Neural progenitor cell (in vitro differentiated cells): ENCODE measurements at regions not wholly inside any gene's neighbourhood (a gene's known extent, or its start where the extent isn't known, plus 50 kb on each side); places are given as distances from the start of the nearest gene placed in this dataset.

ENCODE experiments used
- DNase-seq: peaks from one replicate; pipeline ENCODE4 v3.0.0-alpha.2; 2016; ENCODE audit warnings: low spot score
- H2AFZ ChIP-seq: fragments of 200-600 bp; sonication (generic); replicated peaks from 2 replicates; pipeline ENCODE4 v1.6.1; 2016; ENCODE audit warnings: antibody characterized with exemption
- H3F3A ChIP-seq: fragments of 200-600 bp; sonication (generic); 2 replicates; pipeline ENCODE4 v1.6.1; 2016; ENCODE audit warnings: antibody characterized with exemption, low read depth
- H3K27ac ChIP-seq: fragments of 200-600 bp; sonication (generic); 2 replicates; pipeline ENCODE4 v1.5.1; 2016; ENCODE audit warnings: mild to moderate bottlenecking
- H3K27me3 ChIP-seq: fragments of 200-600 bp; sonication (generic); 2 replicates; pipeline ENCODE4 v1.6.1; 2016; ENCODE audit warnings: mild to moderate bottlenecking, moderate library complexity
- H3K36me3 ChIP-seq: fragments of 200-600 bp; sonication (generic); 2 replicates; pipeline ENCODE4 v1.5.1; 2016
- H3K4me1 ChIP-seq: fragments of 200-600 bp; sonication (generic); 2 replicates; pipeline ENCODE4 v1.6.1; 2016; ENCODE audit warnings: mixed run types
- H3K4me2 ChIP-seq: fragments of 200-600 bp; sonication (generic); 2 replicates; pipeline ENCODE4 v1.6.1; 2016
- H3K4me3 ChIP-seq: fragments of 200-600 bp; sonication (generic); 2 replicates; pipeline ENCODE4 v1.5.1; 2016
- H3K79me2 ChIP-seq: fragments of 200-600 bp; sonication (generic); 2 replicates; pipeline ENCODE4 v1.6.1; 2016; ENCODE audit warnings: low read depth
- H3K9ac ChIP-seq: fragments of 200-600 bp; sonication (generic); 2 replicates; pipeline ENCODE4 v1.6.1; 2016
- H3K9me3 ChIP-seq: fragments of 200-600 bp; sonication (generic); 2 replicates; pipeline ENCODE4 v1.5.1; 2016; ENCODE audit warnings: low read depth
- H4K20me1 ChIP-seq: fragments of 200-600 bp; sonication (generic); 2 replicates; pipeline ENCODE4 v1.6.1; 2016; ENCODE audit warnings: low read depth
- H3K27ac Mint-ChIP-seq: 3 replicates; pipeline ENCODE4 v1.8.0; 2021; ENCODE audit warnings: mixed read lengths
- H3K27me3 Mint-ChIP-seq: 2 replicates; pipeline ENCODE4 v1.8.0; 2022; ENCODE audit warnings: low read depth, mild to moderate bottlenecking, inconsistent platforms, moderate library complexity, mixed read lengths; ENCODE audit not compliant: insufficient read depth
- H3K36me3 Mint-ChIP-seq: 3 replicates; pipeline ENCODE4 v1.8.0; 2021; ENCODE audit warnings: mixed read lengths
- H3K4me1 Mint-ChIP-seq: 3 replicates; pipeline ENCODE4 v1.8.0; 2021; ENCODE audit warnings: mixed read lengths
- H3K4me3 Mint-ChIP-seq: 3 replicates; pipeline ENCODE4 v1.8.0; 2021; ENCODE audit warnings: mild to moderate bottlenecking, moderate library complexity, mixed read lengths
- H3K9me3 Mint-ChIP-seq: 3 replicates; pipeline ENCODE4 v1.8.0; 2020; ENCODE audit warnings: mixed read lengths
- CTCF ChIP-seq: fragments of 200-600 bp; sonication (generic); IDR thresholded peaks from 2 replicates; pipeline ENCODE4 v1.5.1; 2017; ENCODE audit warnings: antibody characterized with exemption, mild to moderate bottlenecking
- EZH2 ChIP-seq: fragments of 200-600 bp; sonication (generic); IDR thresholded peaks from 2 replicates; pipeline ENCODE4 v1.6.1; 2017; ENCODE audit warnings: antibody characterized with exemption, mild to moderate bottlenecking, moderate library complexity
- EZH2phosphoT487 ChIP-seq: fragments of 200-600 bp; sonication (generic); IDR thresholded peaks from 2 replicates; pipeline ENCODE4 v1.6.1; 2017; ENCODE audit warnings: antibody characterized with exemption

- no peak overlapping the region for H3K4me3 ChIP-seq
- H4K20me1 ChIP-seq, result no peaks in the 10 kb centered on the region
- H2AFZ ChIP-seq, result no peak overlapping the region
- no peak overlapping the region for H3K4me2 ChIP-seq
- H3K4me3 Mint-ChIP-seq, result no peak overlapping the region
- H3K27me3 ChIP-seq, result no peaks in the 10 kb centered on the region
- peaks cover 3% of the 10 kb centered on the region for H3K9me3 Mint-ChIP-seq
- no peaks in the 10 kb centered on the region for H3K4me1 Mint-ChIP-seq
- H3K9ac ChIP-seq, result no peak overlapping the region
- H3K27ac ChIP-seq, result no peak overlapping the region
- no peaks in the 10 kb centered on the region for H3K4me1 ChIP-seq
- no peaks in the 10 kb centered on the region for H3K9me3 ChIP-seq
- H3K36me3 Mint-ChIP-seq, result no peaks in the 10 kb centered on the region
- H3F3A ChIP-seq, result no peaks in the 10 kb centered on the region
- H3K36me3 ChIP-seq, result no peaks in the 10 kb centered on the region
- no peak overlapping the region for H3K27ac Mint-ChIP-seq
- TF ChIP-seq CTCF (no peak), EZH2phosphoT487 (no peak), EZH2 (no peak)
- H3K79me2 ChIP-seq, result no peaks in the 10 kb centered on the region
- no peak for DNase-seq
- no peaks in the 10 kb centered on the region for H3K27me3 Mint-ChIP-seq
These were observed 222.1 kb downstream of the SYK start for GRCh38 chr9:91023741-91024140.

- H3K4me2 ChIP-seq, result no peak overlapping the region
- no peak overlapping the region for H2AFZ ChIP-seq
- no peak overlapping the region for H3K27ac Mint-ChIP-seq
- H3K27ac ChIP-seq, result no peak overlapping the region
- H3K9me3 ChIP-seq, result no peaks in the 10 kb centered on the region
- no peak for DNase-seq
- H3K9me3 Mint-ChIP-seq, result peaks cover 2% of the 10 kb centered on the region
- no peaks in the 10 kb centered on the region for H3F3A ChIP-seq
- H4K20me1 ChIP-seq, result no peaks in the 10 kb centered on the region
- H3K4me3 ChIP-seq, result no peak overlapping the region
- H3K9ac ChIP-seq, result no peak overlapping the region
- H3K4me3 Mint-ChIP-seq, result no peak overlapping the region
- no peaks in the 10 kb centered on the region for H3K36me3 Mint-ChIP-seq
- no peaks in the 10 kb centered on the region for H3K4me1 ChIP-seq
- H3K27me3 ChIP-seq, result no peaks in the 10 kb centered on the region
- no peaks in the 10 kb centered on the region for H3K36me3 ChIP-seq
- no peaks in the 10 kb centered on the region for H3K79me2 ChIP-seq
- H3K4me1 Mint-ChIP-seq, result no peaks in the 10 kb centered on the region
- TF ChIP-seq EZH2phosphoT487 (no peak), CTCF (no peak), EZH2 (no peak)
- no peaks in the 10 kb centered on the region for H3K27me3 Mint-ChIP-seq
These were observed 223.2 kb downstream of the SYK start for GRCh38 chr9:91024841-91025240.

GRCh38 chr9:91025856-91026255 lies 224.2 kb downstream of the SYK start:
- Histone ChIP-seq H4K20me1 (no peaks in the 10 kb centered on the region), H2AFZ (no peak overlapping the region), H3F3A (no peaks in the 10 kb centered on the region), H3K9me3 (no peaks in the 10 kb centered on the region), H3K4me3 (no peak overlapping the region), H3K9ac (no peak overlapping the region), H3K27ac (no peak overlapping the region), H3K27me3 (no peaks in the 10 kb centered on the region), H3K4me2 (no peak overlapping the region), H3K36me3 (no peaks in the 10 kb centered on the region), H3K79me2 (no peaks in the 10 kb centered on the region), H3K4me1 (no peaks in the 10 kb centered on the region)
- Mint-ChIP-seq H3K36me3 (no peaks in the 10 kb centered on the region), H3K4me3 (no peak overlapping the region), H3K27ac (no peak overlapping the region), H3K27me3 (no peaks in the 10 kb centered on the region), H3K9me3 (no peaks in the 10 kb centered on the region), H3K4me1 (no peaks in the 10 kb centered on the region)
- no peak for DNase-seq
- TF ChIP-seq CTCF (no peak), EZH2 (no peak), EZH2phosphoT487 (no peak)

GRCh38 chr9:91026266-91026665 lies 224.6 kb downstream of the SYK start:
- Histone ChIP-seq H3K4me2 (no peak overlapping the region), H3K4me3 (no peak overlapping the region), H3F3A (no peaks in the 10 kb centered on the region), H3K9me3 (no peaks in the 10 kb centered on the region), H3K27ac (no peak overlapping the region), H3K36me3 (no peaks in the 10 kb centered on the region), H4K20me1 (no peaks in the 10 kb centered on the region), H3K4me1 (no peaks in the 10 kb centered on the region), H2AFZ (no peak overlapping the region), H3K27me3 (no peaks in the 10 kb centered on the region), H3K79me2 (no peaks in the 10 kb centered on the region), H3K9ac (no peak overlapping the region)
- no peaks in the 10 kb centered on the region for H3K27me3 Mint-ChIP-seq
- H3K4me1 Mint-ChIP-seq, result no peaks in the 10 kb centered on the region
- no peak overlapping the region for H3K4me3 Mint-ChIP-seq
- H3K36me3 Mint-ChIP-seq, result no peaks in the 10 kb centered on the region
- no peaks in the 10 kb centered on the region for H3K9me3 Mint-ChIP-seq
- H3K27ac Mint-ChIP-seq, result no peak overlapping the region
- TF ChIP-seq EZH2phosphoT487 (no peak), CTCF (no peak), EZH2 (no peak)
- no peak for DNase-seq
